OCI-LY7 (cell line): ENCODE measurements at regions not wholly inside any gene's neighbourhood (a gene's known extent, or its start where the extent isn't known, plus 50 kb on each side); places are given as distances from the start of the nearest gene placed in this dataset.

Source experiments
- BruUV-seq: library from RNA; stranded (reverse); fragments of 400-500 nt; replicated peaks from 2 replicates; lab custom pipeline; 2021; lab: Mats Ljungman, UMichigan
- CTCF ChIA-PET: fragments of 300-600 bp; sonication (Branson Sonifier 250); formaldehyde crosslinking; loops from one replicate; lab custom pipeline; 2022; ENCODE audit warnings: antibody characterized with exemption; ENCODE audit not compliant: unreplicated experiment; lab: Charles Lee
- POLR2A ChIA-PET: fragments of 300-600 bp; sonication (Branson Sonifier 250); formaldehyde crosslinking; loops from one replicate; lab custom pipeline; 2022; ENCODE audit warnings: antibody characterized with exemption; lab: Charles Lee
- DNase-seq: peaks from one replicate; pipeline ENCODE4 v3.0.0-alpha.2; 2015; ENCODE audit warnings: low spot score
- H2AFZ ChIP-seq: fragments of 200-600 bp; sonication (generic), shearing (Covaris generic); 2 replicates; pipeline ENCODE4 v1.6.1; 2014; ENCODE audit warnings: mild to moderate bottlenecking, antibody characterized with exemption, low read length, moderate library complexity
- H3K27ac ChIP-seq: fragments of 200-600 bp; sonication (generic); 2 replicates; pipeline ENCODE4 v1.5.1; 2014; ENCODE audit warnings: mixed run types, low read depth, mild to moderate bottlenecking, moderate library complexity, low read length, inconsistent platforms; ENCODE audit not compliant: poor library complexity, severe bottlenecking
- H3K36me3 ChIP-seq: fragments of 200-600 bp; sonication (generic); 2 replicates; pipeline ENCODE4 v1.6.1; 2014; ENCODE audit warnings: mild to moderate bottlenecking, antibody characterized with exemption, low read length, moderate library complexity, mixed read lengths; ENCODE audit not compliant: insufficient read depth
- H3K4me1 ChIP-seq: fragments of 200-600 bp; sonication (generic); 2 replicates; pipeline ENCODE4 v1.5.1; 2014; ENCODE audit warnings: mild to moderate bottlenecking, low read length; ENCODE audit not compliant: insufficient read depth, poor library complexity, severe bottlenecking
- H3K4me2 ChIP-seq: fragments of 200-600 bp; sonication (generic); 2 replicates; pipeline ENCODE4 v1.6.1; 2014; ENCODE audit warnings: mild to moderate bottlenecking, low read length
- H3K4me3 ChIP-seq: fragments of 200-600 bp; sonication (generic); 2 replicates; pipeline ENCODE4 v1.5.1; 2014; ENCODE audit warnings: mild to moderate bottlenecking, low read depth, low read length; ENCODE audit not compliant: poor library complexity, severe bottlenecking
- H3K79me2 ChIP-seq: fragments of 200-600 bp; sonication (generic); 2 replicates; pipeline ENCODE4 v1.6.1; 2016; ENCODE audit warnings: low read depth, mild to moderate bottlenecking, low read length, moderate library complexity, mixed read lengths; ENCODE audit not compliant: insufficient read depth
- H3K9me2 ChIP-seq: fragments of 200-600 bp; sonication (generic); 2 replicates; pipeline ENCODE4 v1.6.1; 2016; ENCODE audit warnings: mild to moderate bottlenecking, low read length, mixed read lengths; ENCODE audit not compliant: insufficient read depth
- H3K9me3 ChIP-seq: fragments of 200-600 bp; sonication (generic); 2 replicates; pipeline ENCODE4 v1.6.1; 2014; ENCODE audit warnings: mild to moderate bottlenecking, mixed run types, low read length, mixed read lengths
- H4K20me1 ChIP-seq: fragments of 200-600 bp; sonication (generic); 2 replicates; pipeline ENCODE4 v1.6.1; 2014; ENCODE audit warnings: mild to moderate bottlenecking, antibody characterized with exemption, low read length, moderate library complexity, mixed read lengths; ENCODE audit not compliant: insufficient read depth
- EZH2phosphoT487 ChIP-seq: fragments of 200-600 bp; sonication (generic); IDR thresholded peaks from 2 replicates; pipeline ENCODE4 v1.6.1; 2018; ENCODE audit warnings: low read depth, borderline replicate concordance, mild to moderate bottlenecking, mixed run types, antibody characterized with exemption, low read length, moderate library complexity, mixed read lengths
- intact Hi-C: fragments of 100-400 bp; cut with micrococcal nuclease; formaldehyde crosslinking; loops from one replicate; pipeline ENCODE4 v1.10.0; 2022; ENCODE audit not compliant: unreplicated experiment
- TF ChIP-seq, protein P1 (sequence below): fragments of 200-600 bp; sonication (generic); conservative IDR thresholded peaks from 2 replicates; pipeline ENCODE4 v1.5.1; 2014; ENCODE audit warnings: mild to moderate bottlenecking, antibody characterized with exemption, low read length, moderate library complexity, mixed read lengths

DNA sequence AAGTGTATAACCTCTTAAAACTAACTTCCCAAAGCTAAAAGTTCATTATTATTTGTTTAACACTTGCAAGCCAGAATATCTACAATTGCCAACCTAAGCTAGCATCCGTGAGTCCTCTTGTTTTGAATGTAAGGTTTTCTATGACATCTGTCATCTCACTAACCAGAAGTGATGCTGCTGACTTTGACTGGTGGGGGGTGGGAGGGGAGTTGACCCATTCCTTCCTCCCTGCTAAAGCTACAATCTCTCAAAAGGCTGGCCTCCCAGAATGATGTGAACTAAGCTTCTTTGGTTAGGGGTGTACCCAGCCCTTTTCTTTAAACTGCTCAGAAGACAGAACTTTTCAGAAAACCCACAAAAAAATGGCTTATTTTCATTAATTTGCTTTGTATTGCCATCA, 280.6 kb downstream of the ZEB2 start:
- intact Hi-C loops, result loop anchor here (10.0 kb wide), 1 partner anchor 1115 kb away; the partner anchor contains the start of gene ARHGAP15
- no TSS peak for BruUV-seq
- Histone ChIP-seq H3K4me2 (peak overlapping the region; percentile 81), H3K79me2 (peaks cover 77% of the 10 kb centered on the region), H3K9me3 (no peaks in the 10 kb centered on the region), H3K9me2 (no peaks in the 10 kb centered on the region), H3K36me3 (no peaks in the 10 kb centered on the region), H3K4me1 (peaks cover 92% of the 10 kb centered on the region), H3K27ac (peak overlapping the region; percentile 98), H2AFZ (peak overlapping the region; percentile 22; the same call in 1 of the 2 replicates), H3K4me3 (peak overlapping the region; percentile 55), H4K20me1 (no peaks in the 10 kb centered on the region)
- TF ChIP-seq, protein P1, sequence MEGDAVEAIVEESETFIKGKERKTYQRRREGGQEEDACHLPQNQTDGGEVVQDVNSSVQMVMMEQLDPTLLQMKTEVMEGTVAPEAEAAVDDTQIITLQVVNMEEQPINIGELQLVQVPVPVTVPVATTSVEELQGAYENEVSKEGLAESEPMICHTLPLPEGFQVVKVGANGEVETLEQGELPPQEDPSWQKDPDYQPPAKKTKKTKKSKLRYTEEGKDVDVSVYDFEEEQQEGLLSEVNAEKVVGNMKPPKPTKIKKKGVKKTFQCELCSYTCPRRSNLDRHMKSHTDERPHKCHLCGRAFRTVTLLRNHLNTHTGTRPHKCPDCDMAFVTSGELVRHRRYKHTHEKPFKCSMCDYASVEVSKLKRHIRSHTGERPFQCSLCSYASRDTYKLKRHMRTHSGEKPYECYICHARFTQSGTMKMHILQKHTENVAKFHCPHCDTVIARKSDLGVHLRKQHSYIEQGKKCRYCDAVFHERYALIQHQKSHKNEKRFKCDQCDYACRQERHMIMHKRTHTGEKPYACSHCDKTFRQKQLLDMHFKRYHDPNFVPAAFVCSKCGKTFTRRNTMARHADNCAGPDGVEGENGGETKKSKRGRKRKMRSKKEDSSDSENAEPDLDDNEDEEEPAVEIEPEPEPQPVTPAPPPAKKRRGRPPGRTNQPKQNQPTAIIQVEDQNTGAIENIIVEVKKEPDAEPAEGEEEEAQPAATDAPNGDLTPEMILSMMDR, result no peak
- TF ChIP-seq EZH2phosphoT487, result no peak
- CTCF ChIA-PET, result interaction anchor here (0.6 to 0.9 kb wide), 2 partner anchors 14 kb away, joined by 3 to 4 read pairs; no protein-coding TSS in a partner anchor
- DNase-seq, result peak; percentile 48
- POLR2A ChIA-PET, result interaction anchor here (0.5 to 3.5 kb wide), 18 partner anchors 11 to 1229 kb away, joined by 3 to 28 read pairs (median 4); no protein-coding TSS in a partner anchor

DNA sequence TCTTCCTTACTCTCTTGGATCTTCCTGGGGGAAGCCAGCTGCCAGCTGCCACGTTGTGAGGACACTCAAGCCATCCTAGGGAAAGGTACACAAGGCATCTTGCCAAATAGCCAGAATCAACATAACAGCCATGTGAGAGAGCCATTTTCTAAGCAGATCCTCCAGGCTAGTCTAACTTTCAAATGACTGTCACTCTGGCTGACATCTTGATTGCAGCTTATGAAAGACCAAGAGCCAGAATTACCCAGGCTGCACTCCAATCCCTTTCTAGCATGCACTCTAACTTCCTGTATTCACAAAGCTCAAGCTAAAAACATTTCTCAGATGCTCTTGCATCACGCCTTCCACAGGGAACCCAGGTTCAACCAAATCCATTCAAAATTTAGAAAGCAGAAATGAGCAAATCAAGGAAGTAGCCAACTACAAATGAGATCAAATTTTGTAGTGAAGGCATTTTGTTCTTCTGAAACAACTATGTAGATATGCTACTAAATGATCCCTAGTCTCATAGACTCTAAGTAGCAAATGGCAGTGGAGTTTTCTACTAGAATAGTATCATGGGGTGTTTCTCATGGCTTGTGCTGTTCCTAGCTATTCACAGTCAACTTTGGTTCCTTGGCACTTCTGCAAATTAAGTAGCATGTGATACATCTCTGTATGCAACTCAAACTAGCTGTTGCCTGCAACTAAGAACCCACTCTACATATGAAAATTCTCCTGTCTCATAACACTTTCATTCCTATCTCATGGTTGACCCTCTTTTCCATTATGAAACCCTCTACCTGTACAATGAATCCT, 281.9 kb downstream of the ZEB2 start:
- intact Hi-C loops, result loop anchor here (10.0 kb wide), 1 partner anchor 1113 kb away; the partner anchor contains the start of gene ARHGAP15
- H3K9me3 ChIP-seq, result no peaks in the 10 kb centered on the region
- CTCF ChIA-PET, result interaction anchor here (0.5 kb wide), 1 partner anchor 151 kb away, joined by 3 read pairs; no protein-coding TSS in a partner anchor
- no peaks in the 10 kb centered on the region for H3K36me3 ChIP-seq
- peak overlapping the region; percentile 2 for H3K4me3 ChIP-seq
- peak overlapping the region; percentile 98 for H3K27ac ChIP-seq
- peaks cover 72% of the 10 kb centered on the region for H3K79me2 ChIP-seq
- peaks cover 92% of the 10 kb centered on the region for H3K4me1 ChIP-seq
- H4K20me1 ChIP-seq, result no peaks in the 10 kb centered on the region
- POLR2A ChIA-PET, result interaction anchor here (0.6 to 3.5 kb wide), 12 partner anchors 8 to 183 kb away, joined by 3 to 28 read pairs (median 4); no protein-coding TSS in a partner anchor
- TF ChIP-seq, protein P1, result no peak
- no peak for TF ChIP-seq EZH2phosphoT487
- DNase-seq, result peak; percentile 55
- no TSS peak for BruUV-seq
- H3K9me2 ChIP-seq, result no peaks in the 10 kb centered on the region
- peak overlapping the region; percentile 73; the same call in 1 of the 2 replicates for H2AFZ ChIP-seq
- H3K4me2 ChIP-seq, result peak overlapping the region; percentile 81
